GM18499 (cell line): ENCODE measurements at regions not wholly inside any gene's neighbourhood (a gene's known extent, or its start where the extent isn't known, plus 50 kb on each side); places are given as distances from the start of the nearest gene placed in this dataset.

Experiments
- ATAC-seq: cut with Tn5 transposase; IDR thresholded peaks from one replicate; pipeline ENCODE4 v1.9.1; 2021; ENCODE audit warnings: moderate number of reproducible peaks; ENCODE audit not compliant: insufficient read depth, unreplicated experiment

- ATAC-seq = no peak
Observed at GRCh38 chr18:37787452-37787851, 221.9 kb upstream of the CELF4 start.

DNA sequence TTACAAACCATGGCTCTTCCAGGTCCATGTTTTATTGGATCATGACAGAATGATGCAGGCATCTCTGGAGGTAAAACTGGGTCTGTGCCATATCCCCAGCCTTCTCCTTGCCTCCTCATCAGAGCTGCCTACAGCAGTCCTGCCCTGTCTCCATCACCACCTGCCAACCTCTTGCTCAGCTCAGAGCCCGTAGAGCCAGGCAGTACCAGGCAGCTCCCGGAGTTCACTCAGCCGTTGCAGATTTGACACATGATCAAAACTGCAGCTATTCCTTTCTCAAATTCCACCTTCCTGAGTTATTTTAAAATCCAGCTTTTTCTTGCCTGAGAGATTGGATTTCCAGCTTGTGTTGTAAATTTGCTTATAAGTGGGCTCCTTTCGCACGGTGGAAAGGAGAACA lies 218.2 kb upstream of the CELF4 start:
- no peak for ATAC-seq

DNA sequence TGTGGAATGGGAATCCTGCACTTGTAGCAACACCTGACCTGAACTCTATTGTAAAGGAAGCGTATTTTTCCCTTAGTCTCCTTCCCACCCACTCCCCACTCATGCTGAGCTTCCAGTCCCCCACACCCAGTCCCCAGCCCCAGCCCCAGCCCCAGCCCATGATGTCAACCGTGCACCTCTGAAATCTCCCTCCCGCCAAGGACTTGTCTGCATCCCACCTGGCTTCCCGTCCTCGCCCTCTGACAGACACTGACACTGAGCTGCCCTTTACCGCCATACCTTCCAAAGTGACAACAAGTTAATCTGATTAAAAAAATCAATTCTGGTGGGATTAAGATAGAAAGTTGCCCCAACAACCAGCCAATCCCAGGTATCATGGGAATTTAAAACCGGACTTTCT lies 213.6 kb upstream of the CELF4 start:
- no peak for ATAC-seq

- ATAC-seq = no peak
Observed at GRCh38 chr18:37778417-37779165, 213.0 kb upstream of the CELF4 start.

GRCh38 chr18:37769826-37770225 lies 204.2 kb upstream of the CELF4 start:
- no peak for ATAC-seq

DNA sequence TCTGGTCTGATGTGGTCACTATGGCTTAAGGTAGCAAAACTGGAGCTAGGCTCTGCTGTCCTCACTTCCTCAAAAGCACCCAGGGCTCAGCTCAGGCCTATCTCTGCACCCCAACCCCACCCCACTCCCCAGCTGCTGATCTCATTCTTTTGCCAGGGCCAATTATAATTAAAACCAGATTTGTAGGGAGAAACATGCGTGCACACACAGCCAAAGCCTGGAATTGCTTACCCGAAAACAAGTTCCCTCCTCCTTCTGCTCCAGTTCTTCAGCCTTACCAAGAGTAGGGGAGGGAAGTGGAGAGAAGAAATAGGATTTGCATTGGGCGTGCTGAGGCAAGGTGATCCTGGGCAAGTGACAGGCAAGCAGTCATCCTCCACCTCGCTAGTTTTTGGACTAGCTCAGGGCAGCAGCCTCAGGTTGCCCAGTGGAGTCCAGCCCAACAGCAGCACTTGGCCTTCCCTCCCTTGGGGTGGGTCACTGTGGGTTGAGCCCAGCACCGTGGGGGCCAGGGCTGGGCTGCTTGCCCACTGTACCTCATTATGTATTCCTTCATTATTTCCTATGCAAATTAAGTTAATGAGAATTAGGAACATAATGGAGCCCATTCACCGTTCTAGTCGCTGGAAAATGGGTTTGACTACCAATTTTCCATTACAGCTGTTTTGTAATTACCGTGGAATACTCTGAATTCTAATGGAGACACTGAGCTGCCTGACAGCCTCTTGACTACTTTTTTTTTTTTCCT lies 199.1 kb upstream of the CELF4 start:
- no peak for ATAC-seq

DNA sequence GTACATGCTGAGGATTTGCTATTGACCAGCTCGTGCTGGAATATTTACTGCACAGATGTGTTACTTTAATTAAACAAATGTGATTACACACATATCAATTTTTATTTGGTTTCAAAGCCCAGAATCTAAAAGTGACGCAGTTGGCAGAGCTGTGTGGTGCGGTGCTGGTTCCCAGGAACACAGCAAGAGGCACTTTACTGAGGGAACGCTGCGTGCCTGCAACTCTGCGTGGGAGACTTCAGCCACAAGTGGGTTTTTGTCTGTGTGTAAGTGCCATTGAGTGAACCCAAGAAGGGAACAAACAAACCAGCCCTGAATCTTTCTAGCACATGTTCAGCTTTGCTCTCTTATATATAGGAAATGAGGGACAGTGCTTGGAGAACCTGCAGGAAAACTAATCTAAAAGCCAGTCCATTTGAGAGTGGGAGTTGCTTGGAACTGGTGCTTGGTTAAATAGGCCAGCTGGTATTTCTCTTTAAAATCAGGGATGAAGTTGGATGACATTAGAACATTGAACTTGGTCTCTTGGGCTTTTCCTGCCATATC lies 196.6 kb upstream of the CELF4 start:
- ATAC-seq = no peak

DNA sequence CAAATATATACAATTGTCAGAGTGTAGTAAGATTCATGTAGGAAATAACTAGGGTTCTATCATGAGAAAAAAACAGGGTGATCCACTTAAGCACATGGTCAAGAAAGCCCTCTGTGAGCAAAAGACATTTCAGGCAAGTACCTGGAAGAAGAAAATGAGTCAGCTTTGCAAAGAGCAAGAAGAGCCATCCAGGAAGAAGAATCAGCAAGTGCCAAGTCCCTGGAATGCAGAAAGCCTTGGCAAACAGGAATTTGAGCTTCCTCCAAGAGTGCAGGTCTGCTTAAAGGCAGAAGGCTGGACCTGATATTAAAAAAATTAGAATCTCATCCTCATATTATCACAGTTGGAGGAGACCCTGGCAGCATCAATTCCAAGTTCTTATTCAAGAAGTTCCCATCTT lies 188.5 kb upstream of the CELF4 start:
- ATAC-seq = no peak

DNA sequence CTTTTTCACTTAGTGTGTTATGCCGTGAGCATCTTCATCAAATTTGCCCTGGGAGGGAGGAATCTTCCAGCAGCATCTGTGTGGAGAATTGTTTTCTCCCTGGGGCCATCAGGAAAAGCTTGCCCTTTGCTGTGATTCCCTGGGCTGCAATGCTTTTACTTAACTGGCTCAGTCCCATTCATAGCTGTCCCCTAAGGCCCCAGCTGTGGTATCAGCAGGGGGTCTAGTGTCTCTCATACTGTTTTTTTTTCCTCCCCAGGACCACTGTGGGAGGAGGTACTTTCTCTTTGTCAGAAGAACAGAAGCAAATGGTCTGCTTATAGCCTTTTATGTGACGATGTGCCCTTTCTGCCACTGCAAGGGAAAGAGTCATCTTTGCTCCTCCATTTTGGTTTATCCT lies 176.8 kb upstream of the CELF4 start:
- ATAC-seq = no peak

DNA sequence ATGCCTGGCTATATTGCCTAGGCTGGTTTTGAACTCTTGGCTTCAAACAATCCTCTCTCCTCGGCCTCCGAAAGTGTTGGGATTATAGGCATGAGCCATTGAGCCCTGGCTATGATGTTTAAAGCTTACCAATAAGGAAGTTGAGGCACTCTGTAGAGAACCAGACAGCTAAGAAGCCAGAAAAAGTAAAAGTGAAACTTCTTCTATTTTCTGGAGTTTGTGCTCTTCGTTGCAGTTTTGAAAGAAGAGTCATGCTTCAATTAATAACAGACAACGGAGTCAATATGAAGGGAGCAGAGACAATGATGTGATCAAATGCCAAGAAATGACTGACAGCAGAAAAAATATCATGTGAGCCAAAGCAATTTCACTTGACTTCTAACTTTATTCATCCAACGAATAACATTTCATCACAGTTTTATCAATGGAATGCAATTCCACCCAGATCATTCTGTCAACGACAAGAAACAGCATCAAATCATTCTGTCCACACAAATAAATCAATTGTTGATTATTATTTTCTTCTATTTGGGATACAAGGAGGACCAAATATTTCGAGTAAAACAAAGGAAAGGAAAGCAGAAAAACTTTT lies 175.5 kb upstream of the CELF4 start:
- ATAC-seq = no peak

DNA sequence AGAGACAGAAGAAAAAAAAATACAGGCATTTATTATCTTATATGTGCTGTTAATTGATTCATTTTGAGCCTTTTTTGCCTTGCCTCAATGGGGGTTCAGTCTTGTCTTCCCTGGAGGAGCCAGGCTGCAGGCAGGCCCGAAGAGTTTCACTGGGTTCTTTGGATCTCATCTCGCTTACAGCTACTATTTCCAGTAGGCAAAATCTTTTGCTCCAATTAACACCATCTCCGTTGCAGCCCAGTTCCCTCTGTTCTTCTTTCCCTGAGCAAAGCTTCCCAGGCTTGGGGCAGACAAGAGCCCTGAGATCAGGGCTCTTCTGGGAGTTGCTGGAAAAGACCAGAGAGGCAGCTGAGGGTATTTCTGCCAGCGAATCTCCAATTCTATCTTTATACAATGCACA lies 168.8 kb upstream of the CELF4 start:
- no peak for ATAC-seq

DNA sequence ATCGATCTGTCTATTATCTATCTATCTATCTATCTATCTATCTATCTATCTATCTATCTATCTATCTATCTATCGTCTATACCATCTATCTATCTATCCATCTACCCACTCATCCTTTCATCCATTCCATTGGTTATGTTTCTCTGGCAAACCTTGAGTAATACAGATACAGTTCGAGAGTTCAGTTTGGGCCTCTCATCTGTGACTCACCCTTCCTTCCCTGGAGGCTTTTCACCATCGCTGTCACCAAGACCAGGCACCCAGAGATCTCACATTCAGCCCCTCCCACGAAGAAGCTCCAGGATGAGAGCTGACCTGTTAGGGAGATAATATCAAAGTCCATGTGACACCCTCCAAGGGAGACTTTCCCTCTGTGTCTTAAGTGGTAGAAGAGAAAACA lies 164.1 kb upstream of the CELF4 start:
- no peak for ATAC-seq

DNA sequence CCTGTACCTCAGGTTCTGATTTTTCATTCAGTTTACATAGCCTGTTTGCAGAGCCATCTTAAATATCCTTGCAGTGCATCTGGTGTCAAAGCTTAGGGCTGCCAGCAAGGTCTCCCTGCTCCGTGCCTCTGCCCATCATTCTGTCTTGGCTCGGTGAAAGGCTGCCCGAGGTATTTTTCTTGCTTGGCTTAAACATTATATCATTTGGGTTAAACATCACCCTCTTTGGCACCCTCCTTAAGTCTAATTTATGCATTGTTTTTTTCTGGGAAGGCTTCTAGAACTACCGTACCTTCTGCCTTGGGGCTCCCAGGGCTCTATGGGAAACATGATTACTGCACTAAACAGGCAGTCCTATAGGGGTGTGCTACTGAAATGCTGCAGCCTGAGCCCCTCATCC lies 158.6 kb upstream of the CELF4 start:
- no peak for ATAC-seq

GRCh38 chr18:37721544-37722522 lies 156.2 kb upstream of the CELF4 start:
- no peak for ATAC-seq

GRCh38 chr18:37720663-37721062 lies 155.1 kb upstream of the CELF4 start:
- ATAC-seq = no peak

GRCh38 chr18:37717656-37718055 lies 152.1 kb upstream of the CELF4 start:
- no peak for ATAC-seq

- ATAC-seq = no peak
Observed at GRCh38 chr18:37717098-37717497, 151.5 kb upstream of the CELF4 start.

DNA sequence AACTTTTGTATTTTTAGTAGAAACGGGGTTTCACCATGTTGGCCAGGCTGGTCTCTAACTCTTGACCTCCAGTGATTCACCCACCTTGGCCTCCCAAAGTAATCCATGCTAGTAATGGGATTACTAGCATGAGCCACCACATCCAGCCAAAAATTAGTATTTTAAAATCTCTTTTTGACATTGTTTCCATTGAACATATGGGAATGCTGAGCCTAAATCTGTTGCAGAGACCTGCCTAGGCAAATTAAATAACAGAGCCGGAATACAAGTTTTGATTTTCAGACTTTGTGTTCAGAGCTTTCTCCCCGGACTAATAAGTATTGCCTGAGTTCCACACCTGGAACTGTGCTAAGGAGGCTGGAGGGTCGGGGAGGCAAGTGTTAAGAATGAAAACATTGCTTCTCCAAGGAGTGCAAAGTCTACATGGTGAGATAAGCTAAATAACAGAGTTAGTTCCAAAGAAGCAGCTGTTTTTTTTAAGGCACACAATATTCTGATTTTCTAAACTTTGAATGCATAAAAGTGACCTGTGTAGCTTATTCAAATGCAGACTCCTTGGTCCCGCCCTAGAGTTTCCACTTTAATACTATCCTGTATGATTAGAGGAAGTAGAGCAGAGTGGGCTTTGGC lies 150.6 kb upstream of the CELF4 start:
- no peak for ATAC-seq

GRCh38 chr18:37714691-37715090 lies 149.1 kb upstream of the CELF4 start:
- no peak for ATAC-seq

GRCh38 chr18:37712776-37713175 lies 147.2 kb upstream of the CELF4 start:
- ATAC-seq = no peak
